GM12891 (cell line): ENCODE measurements at regions not wholly inside any gene's neighbourhood (a gene's known extent, or its start where the extent isn't known, plus 50 kb on each side); places are given as distances from the start of the nearest gene placed in this dataset.

Source experiments
- PAX5 ChIP-seq: IDR thresholded peaks from 2 replicates; pipeline ENCODE4 v1.6.1; 2011; ENCODE audit warnings: low read length, moderate library complexity, mild to moderate bottlenecking; ENCODE audit not compliant: insufficient read depth, severe bottlenecking
- POLR2A ChIP-seq: IDR thresholded peaks from 2 replicates; pipeline ENCODE4 v1.6.1; 2011; ENCODE audit warnings: low read depth, low read length, control low read depth
- POLR2AphosphoS5 ChIP-seq: IDR thresholded peaks from 2 replicates; pipeline ENCODE4 v1.6.1; 2011; ENCODE audit warnings: low read depth, low read length, control low read depth
- POU2F2 ChIP-seq: IDR thresholded peaks from 2 replicates; pipeline ENCODE4 v1.6.1; 2011; ENCODE audit warnings: low read depth, mild to moderate bottlenecking, control low read depth, low read length, moderate library complexity
- SPI1 ChIP-seq: IDR thresholded peaks from 2 replicates; pipeline ENCODE4 v1.6.1; 2011; ENCODE audit warnings: low read depth, low read length, control low read depth
- TAF1 ChIP-seq: IDR thresholded peaks from 2 replicates; pipeline ENCODE4 v1.6.1; 2011; ENCODE audit warnings: low read depth, low read length, control low read depth

DNA sequence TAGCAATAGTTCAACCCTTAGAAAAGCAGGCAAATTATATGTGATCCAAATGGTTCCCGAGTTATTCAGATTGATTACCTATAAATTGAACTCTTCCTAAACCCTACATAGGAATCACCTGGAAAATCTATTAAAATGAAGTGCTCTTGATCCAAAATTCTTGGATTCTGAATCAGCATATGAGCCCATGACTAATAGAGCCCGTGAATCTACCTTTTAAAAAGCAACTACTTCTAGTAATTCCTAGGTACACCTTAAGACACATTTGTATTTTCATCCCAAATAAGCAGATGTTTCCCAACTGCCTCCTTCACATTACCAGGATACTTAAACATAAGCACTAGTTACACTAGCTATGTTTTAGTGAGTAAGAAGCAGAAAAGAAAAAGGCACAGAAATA is 1171.0 kb upstream of the GOT2 start:
- TF ChIP-seq POLR2AphosphoS5: no peak
- TF ChIP-seq POLR2A: no peak
- TF ChIP-seq TAF1: no peak
- no peak for TF ChIP-seq POU2F2
- TF ChIP-seq SPI1: no peak
- no peak for TF ChIP-seq PAX5
